Tibial nerve (tissue), 4 donors: ENCODE measurements at regions not wholly inside any gene's neighbourhood (a gene's known extent, or its start where the extent isn't known, plus 50 kb on each side); places are given as distances from the start of the nearest gene placed in this dataset.

Experiments
- DNase-seq, 2 donors: peaks; one replicate each; pipeline ENCODE4 v3.0.0-alpha.2; 2019; ENCODE audit warnings: low spot score in 2 of 2
- H3K27ac ChIP-seq, 4 donors: fragments of 200-600 bp; sonication (generic) in 3 of 4; one replicate each; pipeline ENCODE4 v1.5.1; 2017 to 2019; ENCODE audit warnings: mild to moderate bottlenecking in 1 of 4
- H3K27me3 ChIP-seq, 2 donors: fragments of 200-600 bp; sonication (generic) in 1 of 2; one replicate each; pipeline versions ENCODE4 v1.5.1 to v1.6.0; 2017 to 2019
- H3K36me3 ChIP-seq, 3 donors: fragments of 200-600 bp; sonication (generic); one replicate each; pipeline ENCODE4 v1.5.1; 2018 to 2019
- H3K4me1 ChIP-seq, 4 donors: fragments of 200-600 bp; sonication (generic) in 3 of 4; one replicate each; pipeline ENCODE4 v1.5.1; 2017 to 2019
- H3K4me3 ChIP-seq, 4 donors: fragments of 200-600 bp; sonication (generic) in 3 of 4; one replicate each; pipeline ENCODE4 v1.5.1; 2017 to 2019; ENCODE audit warnings: mild to moderate bottlenecking in 1 of 4, moderate library complexity in 1 of 4
- H3K9me3 ChIP-seq, 4 donors: fragments of 200-600 bp; sonication (generic) in 3 of 4; one replicate each; pipeline ENCODE4 v1.5.1; 2017 to 2019
- CTCF ChIP-seq, 5 experiments: fragments of 200-600 bp in 3 of 5; fragments of 450-650 bp in 2 of 5; sonication (generic) in 3 of 5; IDR thresholded peaks; one replicate each; pipeline ENCODE4 v1.5.1; 2016 to 2019; ENCODE audit warnings: antibody characterized with exemption in 5 of 5, mild to moderate bottlenecking in 3 of 5, moderate library complexity in 2 of 5
- EP300 ChIP-seq, 2 donors: sonication (generic); formaldehyde crosslinking; IDR thresholded peaks; one replicate each; pipeline ENCODE4 v1.6.1; 2017; ENCODE audit warnings: antibody characterized with exemption in 2 of 2, mild to moderate bottlenecking in 1 of 2
- POLR2A ChIP-seq, 2 donors: fragments of 450-650 bp; IDR thresholded peaks; one replicate each; pipeline ENCODE4 v1.6.1; 2017; ENCODE audit warnings: antibody characterized with exemption in 2 of 2, mild to moderate bottlenecking in 2 of 2, moderate library complexity in 2 of 2
- WGBS, 2 donors: methylation state at CpG; one replicate each; pipeline ENCODE4 v1.1.5; 2018; 5-methylcytosine and 5-hydroxymethylcytosine counted together

GRCh38 chr2:41079011-41079410 lies 627.1 kb upstream of the SLC8A1 start:
- Histone ChIP-seq H3K4me1 (no peaks in the 10 kb centered on the region), H3K36me3 (no peaks in the 10 kb centered on the region), H3K9me3 (peaks cover 0 to 7% (median 1%) of the 10 kb centered on the region in 4 donors), H3K4me3 (no peak overlapping the region), H3K27ac (no peak overlapping the region), H3K27me3 (no peaks in the 10 kb centered on the region)
- no peak for DNase-seq
- 50 to 63% methylated on average over 1 of the region's 1 CpG for WGBS, 2 donors
- TF ChIP-seq POLR2A (IDR thresholded peaks at IDR 0.05): no peak
- no peak for TF ChIP-seq EP300 (IDR thresholded peaks at IDR 0.05)
- TF ChIP-seq CTCF (IDR thresholded peaks at IDR 0.05): no peak

- TF ChIP-seq POLR2A (IDR thresholded peaks at IDR 0.05) (no peak), CTCF (IDR thresholded peaks at IDR 0.05) (no peak), EP300 (IDR thresholded peaks at IDR 0.05) (no peak)
- WGBS, 2 donors: 54 to 87% methylated on average over 3 of the region's 3 CpGs
- H3K4me3 ChIP-seq: no peak overlapping the region
- no peak for DNase-seq
- H3K4me1 ChIP-seq: no peaks in the 10 kb centered on the region
- H3K27ac ChIP-seq: no peak overlapping the region
- H3K27me3 ChIP-seq: no peaks in the 10 kb centered on the region
- no peaks in the 10 kb centered on the region for H3K36me3 ChIP-seq
- peaks cover 0 to 7% (median 1%) of the 10 kb centered on the region in 4 donors for H3K9me3 ChIP-seq
Observed at GRCh38 chr2:41084321-41084720, 632.4 kb upstream of the SLC8A1 start.

- no peaks in the 10 kb centered on the region for H3K27me3 ChIP-seq
- no peaks in the 10 kb centered on the region for H3K4me1 ChIP-seq
- H3K27ac ChIP-seq: no peak overlapping the region
- no peak overlapping the region for H3K4me3 ChIP-seq
- DNase-seq: no peak
- TF ChIP-seq CTCF (IDR thresholded peaks at IDR 0.05) (no peak), POLR2A (IDR thresholded peaks at IDR 0.05) (no peak), EP300 (IDR thresholded peaks at IDR 0.05) (no peak)
- no peaks in the 10 kb centered on the region for H3K9me3 ChIP-seq
- H3K36me3 ChIP-seq: no peaks in the 10 kb centered on the region
Observed at GRCh38 chr2:41087946-41088345, 636.1 kb upstream of the SLC8A1 start.

- TF ChIP-seq CTCF (IDR thresholded peaks at IDR 0.05) (no peak), EP300 (IDR thresholded peaks at IDR 0.05) (no peak), POLR2A (IDR thresholded peaks at IDR 0.05) (no peak)
- no peaks in the 10 kb centered on the region for H3K36me3 ChIP-seq
- H3K27me3 ChIP-seq: no peaks in the 10 kb centered on the region
- DNase-seq: no peak
- 41 to 97% methylated on average over 1 of the region's 1 CpG for WGBS, 2 donors
- no peak overlapping the region for H3K4me3 ChIP-seq
- H3K9me3 ChIP-seq: no peaks in the 10 kb centered on the region
- H3K4me1 ChIP-seq: no peaks in the 10 kb centered on the region
- no peak overlapping the region for H3K27ac ChIP-seq
Observed at GRCh38 chr2:41101281-41101680, 649.4 kb upstream of the SLC8A1 start.

- WGBS, 2 donors: 92 to 96% methylated on average over 4 of the region's 4 CpGs
- Histone ChIP-seq H3K4me3 (no peak overlapping the region), H3K27me3 (no peaks in the 10 kb centered on the region), H3K36me3 (no peaks in the 10 kb centered on the region), H3K9me3 (no peaks in the 10 kb centered on the region), H3K27ac (no peak overlapping the region), H3K4me1 (no peaks in the 10 kb centered on the region)
- TF ChIP-seq CTCF (IDR thresholded peaks at IDR 0.05): no peak
- TF ChIP-seq EP300 (IDR thresholded peaks at IDR 0.05): no peak
- no peak for TF ChIP-seq POLR2A (IDR thresholded peaks at IDR 0.05)
- no peak for DNase-seq
Observed at GRCh38 chr2:41109744-41110143, 657.9 kb upstream of the SLC8A1 start.
